Suprapubic skin (tissue), 3 donors: ENCODE measurements at regions not wholly inside any gene's neighbourhood (a gene's known extent, or its start where the extent isn't known, plus 50 kb on each side); places are given as distances from the start of the nearest gene placed in this dataset.

ENCODE experiments used
- CTCF ChIP-seq, 2 donors: fragments of 200-600 bp in 1 of 2; fragments of 450-650 bp in 1 of 2; sonication (generic) in 1 of 2; IDR thresholded peaks; one replicate each; pipeline ENCODE4 v1.5.1; 2016 to 2019; ENCODE audit warnings: antibody characterized with exemption in 2 of 2, mild to moderate bottlenecking in 1 of 2, moderate library complexity in 1 of 2
- POLR2A ChIP-seq, 2 donors: fragments of 450-650 bp; IDR thresholded peaks; one replicate each; pipeline ENCODE4 v1.6.1; 2017; ENCODE audit warnings: antibody characterized with exemption in 2 of 2, mild to moderate bottlenecking in 2 of 2, moderate library complexity in 2 of 2

- TF ChIP-seq CTCF (IDR thresholded peaks at IDR 0.05): no peak
- no peak for TF ChIP-seq POLR2A (IDR thresholded peaks at IDR 0.05)
Measured at GRCh38 chr1:187996780-187997179, 1168.0 kb downstream of the PLA2G4A start.
